Stomach (tissue), 4 donors: ENCODE measurements at regions not wholly inside any gene's neighbourhood (a gene's known extent, or its start where the extent isn't known, plus 50 kb on each side); places are given as distances from the start of the nearest gene placed in this dataset.

Experiments
- POLR2A ChIP-seq, 4 donors: fragments of 450-650 bp; IDR thresholded peaks; one replicate each; pipeline ENCODE4 v1.6.1; 2016; ENCODE audit warnings: antibody characterized with exemption in 4 of 4, control low read depth in 2 of 4, mild to moderate bottlenecking in 1 of 4, moderate library complexity in 1 of 4
- POLR2AphosphoS5 ChIP-seq, 3 donors: sonication (generic); formaldehyde crosslinking; IDR thresholded peaks; one replicate each; pipeline ENCODE4 v1.6.1; 2016; ENCODE audit warnings: antibody characterized with exemption in 3 of 3
- TF ChIP-seq, protein P1 (sequence below), 7 experiments: fragments of 450-650 bp in 4 of 7; fragments of 200-600 bp in 3 of 7; sonication (generic) in 3 of 7; IDR thresholded peaks; one replicate each; pipeline ENCODE4 v1.5.1; 2016 to 2019; ENCODE audit warnings: antibody characterized with exemption in 7 of 7, control low read depth in 2 of 7, mild to moderate bottlenecking in 1 of 7

- TF ChIP-seq, protein P1, sequence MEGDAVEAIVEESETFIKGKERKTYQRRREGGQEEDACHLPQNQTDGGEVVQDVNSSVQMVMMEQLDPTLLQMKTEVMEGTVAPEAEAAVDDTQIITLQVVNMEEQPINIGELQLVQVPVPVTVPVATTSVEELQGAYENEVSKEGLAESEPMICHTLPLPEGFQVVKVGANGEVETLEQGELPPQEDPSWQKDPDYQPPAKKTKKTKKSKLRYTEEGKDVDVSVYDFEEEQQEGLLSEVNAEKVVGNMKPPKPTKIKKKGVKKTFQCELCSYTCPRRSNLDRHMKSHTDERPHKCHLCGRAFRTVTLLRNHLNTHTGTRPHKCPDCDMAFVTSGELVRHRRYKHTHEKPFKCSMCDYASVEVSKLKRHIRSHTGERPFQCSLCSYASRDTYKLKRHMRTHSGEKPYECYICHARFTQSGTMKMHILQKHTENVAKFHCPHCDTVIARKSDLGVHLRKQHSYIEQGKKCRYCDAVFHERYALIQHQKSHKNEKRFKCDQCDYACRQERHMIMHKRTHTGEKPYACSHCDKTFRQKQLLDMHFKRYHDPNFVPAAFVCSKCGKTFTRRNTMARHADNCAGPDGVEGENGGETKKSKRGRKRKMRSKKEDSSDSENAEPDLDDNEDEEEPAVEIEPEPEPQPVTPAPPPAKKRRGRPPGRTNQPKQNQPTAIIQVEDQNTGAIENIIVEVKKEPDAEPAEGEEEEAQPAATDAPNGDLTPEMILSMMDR (IDR thresholded peaks at IDR 0.05): no peak
- TF ChIP-seq POLR2A (IDR thresholded peaks at IDR 0.05): no peak
- TF ChIP-seq POLR2AphosphoS5 (IDR thresholded peaks at IDR 0.05): no peak
Observed at GRCh38 chr15:91508633-91509032, 344.9 kb upstream of the SLCO3A1 start.
